ENCODE measurements at regions not wholly inside any gene's neighbourhood (a gene's known extent, or its start where the extent isn't known, plus 50 kb on each side); places are given as distances from the start of the nearest gene placed in this dataset.

DNA sequence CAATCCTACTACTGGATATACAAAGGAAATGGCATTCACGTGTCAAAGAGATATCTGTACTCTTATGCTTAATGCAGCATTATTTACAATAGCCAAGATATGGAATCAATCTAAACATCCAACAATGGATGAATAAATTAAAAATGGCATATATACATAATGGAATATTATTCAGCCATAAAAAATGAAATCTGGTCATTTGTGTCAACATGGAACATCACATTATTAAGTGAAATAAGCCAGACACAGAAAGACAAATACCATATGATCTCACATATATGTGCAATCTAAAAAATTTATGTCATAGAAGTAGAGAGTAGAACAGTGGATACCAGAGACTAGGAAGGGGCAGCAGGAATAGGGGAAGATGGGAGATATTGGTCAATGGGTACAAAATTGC lies 228.8 kb upstream of the TBX3 start:
- intact Hi-C loops (cut with DNase I), result no loop called here
- DNase-seq, result no peak
- ATAC-seq (ENCODE audit: poor library complexity), result no peak

DNA sequence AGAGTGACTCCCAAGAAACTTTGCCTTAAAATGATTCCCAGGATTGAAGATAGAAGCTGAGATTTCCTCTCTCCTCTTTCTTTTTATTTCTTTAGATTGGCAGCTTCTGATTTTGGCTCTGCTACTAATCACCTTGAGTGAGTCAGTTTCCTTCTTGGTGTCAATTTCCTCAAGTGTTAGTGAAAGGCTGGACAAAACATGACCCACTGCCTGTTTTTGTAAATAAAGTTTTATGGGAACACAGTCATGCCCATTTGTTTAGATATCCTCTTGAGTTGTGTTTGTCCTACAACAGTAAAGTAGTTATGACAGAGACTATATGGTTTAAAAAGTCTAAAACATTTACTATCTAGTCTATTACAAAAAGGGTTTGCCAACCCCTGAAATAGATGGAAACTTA lies 227.2 kb upstream of the TBX3 start:
- ATAC-seq (ENCODE audit: poor library complexity), result no peak
- no peak for DNase-seq
- intact Hi-C loops (cut with DNase I), result no loop called here

DNA sequence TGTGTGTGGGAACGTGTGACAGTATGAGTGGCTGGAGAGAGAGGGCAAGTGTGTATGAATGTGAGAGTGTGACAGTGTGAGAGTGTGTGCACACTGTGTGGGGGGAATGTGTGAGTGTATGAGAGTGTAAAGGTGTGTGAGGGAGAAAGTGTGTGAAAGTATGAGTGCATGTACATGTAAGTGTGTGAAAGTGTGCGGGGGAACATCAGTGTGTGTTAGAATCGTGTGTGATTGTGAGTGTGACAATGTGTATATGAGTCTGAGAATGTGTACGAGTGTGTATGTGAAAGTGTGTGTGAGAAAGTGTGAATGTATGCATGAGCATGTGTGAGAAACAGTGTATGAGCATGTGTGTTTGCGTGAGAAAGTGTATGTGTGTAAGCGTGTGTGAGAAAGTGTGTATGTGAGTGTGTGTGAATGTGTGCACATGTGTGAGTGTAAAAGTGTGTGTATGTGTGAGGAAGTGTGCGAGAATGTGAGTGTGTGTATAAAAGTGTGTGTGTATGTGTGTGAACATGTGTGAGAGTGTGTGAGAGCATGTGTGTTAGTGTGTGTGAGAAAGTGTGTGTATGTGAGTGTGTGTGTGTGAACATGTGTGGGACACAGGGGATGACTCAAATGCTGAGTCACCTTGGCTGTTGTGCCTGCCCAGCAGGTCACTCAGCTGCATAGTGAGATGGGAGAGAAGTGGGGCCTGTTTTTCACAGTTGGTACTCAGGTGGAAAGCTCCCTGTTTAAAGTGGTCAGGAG lies 220.5 kb upstream of the TBX3 start:
- ATAC-seq (ENCODE audit: poor library complexity), result no peak
- intact Hi-C loops (cut with DNase I), result no loop called here
- DNase-seq, result no peak

DNA sequence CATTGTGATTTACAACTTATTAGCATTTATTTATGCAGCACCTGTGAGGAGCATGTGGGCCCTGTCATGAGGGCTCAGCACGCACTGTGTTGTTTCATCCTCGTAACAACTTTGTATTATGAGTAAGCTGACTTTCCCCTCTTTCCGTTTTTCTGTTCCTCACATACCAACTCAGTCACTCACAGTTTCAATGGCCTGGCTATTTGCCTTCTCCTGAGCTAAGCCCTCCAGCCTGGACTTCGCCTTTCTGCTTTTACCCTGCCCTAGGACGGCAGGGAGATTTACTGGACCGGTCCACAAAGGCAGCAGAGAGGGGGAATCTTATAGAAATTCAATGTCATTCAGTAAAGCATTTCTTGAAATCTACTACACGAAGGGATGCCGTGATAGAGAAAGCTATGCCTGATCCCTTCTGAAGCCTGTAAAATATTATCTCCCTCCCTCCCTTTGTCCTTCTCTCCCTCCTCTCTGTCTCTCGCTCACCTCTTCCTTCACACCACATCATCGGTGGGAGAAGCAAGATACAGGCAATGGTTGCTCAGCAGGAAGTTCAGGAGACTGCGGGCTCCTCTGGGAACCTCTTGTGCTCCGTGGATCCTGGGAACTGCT lies 219.2 kb upstream of the TBX3 start:
- no peak for ATAC-seq (ENCODE audit: poor library complexity)
- DNase-seq, result no peak
- intact Hi-C loops (cut with DNase I), result no loop called here

DNA sequence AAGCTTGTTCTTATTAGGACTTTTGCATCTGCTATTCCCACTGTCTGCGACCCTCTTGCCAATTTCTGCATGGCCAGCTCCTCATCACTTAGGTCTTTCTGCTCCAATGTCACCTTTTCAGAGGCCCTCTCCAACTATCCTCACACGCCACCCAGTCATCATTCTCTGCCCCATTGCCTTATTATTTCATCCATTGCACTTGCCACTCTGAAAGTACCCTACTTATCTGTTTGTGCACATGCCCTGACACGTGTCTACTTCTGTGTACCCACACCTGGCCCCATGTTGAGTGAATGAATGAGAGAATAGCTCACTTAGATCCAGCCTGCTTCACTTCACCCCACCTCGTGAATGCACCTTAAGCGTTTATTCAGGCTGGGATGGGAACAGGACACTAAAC lies 218.7 kb upstream of the TBX3 start:
- intact Hi-C loops (cut with DNase I), result no loop called here
- DNase-seq, result no peak
- no peak for ATAC-seq (ENCODE audit: poor library complexity)

DNA sequence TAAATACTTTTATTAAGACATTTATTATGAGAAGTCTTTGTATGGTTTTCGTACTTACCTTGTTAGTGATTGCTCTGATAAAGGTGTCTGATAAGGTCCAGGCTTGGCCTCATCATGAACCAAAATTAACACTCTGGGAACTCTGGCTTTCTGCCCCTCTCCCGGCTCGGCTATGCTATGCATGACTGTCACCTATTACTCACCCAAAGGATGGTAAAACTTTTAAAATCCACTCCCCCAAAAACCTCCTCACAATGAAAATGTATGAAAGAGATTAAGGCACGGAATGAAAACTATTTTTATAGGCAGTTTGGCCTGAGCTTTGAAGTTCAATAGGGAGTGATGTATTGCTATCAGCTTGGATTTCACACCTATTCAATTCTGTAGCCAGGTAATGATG lies 217.3 kb upstream of the TBX3 start:
- DNase-seq (no peak), ATAC-seq (ENCODE audit: poor library complexity) (no peak)
- intact Hi-C loops (cut with DNase I), result no loop called here

DNA sequence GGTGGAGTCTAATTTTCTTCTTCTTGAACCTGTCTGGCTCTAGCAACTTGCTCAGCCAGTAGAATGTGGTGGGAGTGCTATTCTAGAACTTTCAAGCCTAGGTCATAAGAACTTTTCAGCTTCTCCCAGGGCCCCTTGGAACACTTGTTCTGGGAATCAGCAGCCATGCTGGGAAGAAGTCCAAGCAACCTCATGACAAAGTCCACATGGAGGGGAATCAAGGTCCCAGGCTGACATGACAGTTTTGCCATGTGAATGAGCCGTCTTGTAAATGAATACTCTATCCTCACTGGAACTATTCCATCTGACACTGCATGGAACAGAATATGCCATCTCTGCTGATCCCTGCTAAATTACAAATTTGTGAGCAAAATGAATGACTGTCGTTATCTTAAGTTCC lies 214.2 kb upstream of the TBX3 start:
- DNase-seq, result no peak
- no peak for ATAC-seq (ENCODE audit: poor library complexity)
- intact Hi-C loops (cut with DNase I), result no loop called here

DNA sequence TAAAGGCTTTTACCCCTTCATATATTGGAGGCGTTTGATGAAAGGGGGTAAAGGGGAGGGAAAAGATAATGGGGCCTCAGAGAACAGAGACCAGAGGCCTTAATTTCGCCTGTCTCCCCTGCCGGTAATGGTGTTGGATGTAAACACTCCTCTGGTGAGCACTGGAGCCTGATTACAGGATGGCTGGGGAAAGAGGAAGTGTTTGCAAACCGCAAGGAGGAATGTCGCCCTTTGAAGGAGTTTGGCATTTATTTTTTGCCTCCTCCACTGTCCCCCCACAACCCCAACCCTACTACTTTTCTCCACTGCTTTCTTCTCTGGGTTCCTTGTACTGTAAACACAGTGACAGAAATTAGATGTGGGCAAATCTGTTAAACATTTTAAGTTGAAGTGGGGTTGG lies 211.9 kb upstream of the TBX3 start:
- no peak for DNase-seq
- intact Hi-C loops (cut with DNase I), result no loop called here
- no peak for ATAC-seq (ENCODE audit: poor library complexity)

DNA sequence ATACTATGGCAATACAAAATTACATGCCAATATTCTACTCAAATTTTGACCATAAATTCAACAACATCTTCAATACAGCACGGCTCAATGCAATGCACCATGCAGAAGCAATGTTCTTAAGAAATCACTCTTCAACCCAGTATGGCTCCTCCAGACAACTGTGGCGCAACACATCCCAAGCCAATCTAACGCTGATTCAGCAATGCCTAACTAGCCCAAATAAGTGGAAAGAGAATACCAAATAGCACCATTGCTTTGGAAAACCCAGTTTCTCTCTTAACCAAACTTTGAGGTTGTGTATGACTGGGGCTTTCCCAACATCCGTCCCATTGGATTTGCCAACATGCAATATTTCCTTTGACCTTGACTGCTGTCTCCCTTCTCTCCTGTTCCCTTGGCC lies 211.1 kb upstream of the TBX3 start:
- intact Hi-C loops (cut with DNase I), result no loop called here
- DNase-seq (no peak), ATAC-seq (ENCODE audit: poor library complexity) (no peak)

DNA sequence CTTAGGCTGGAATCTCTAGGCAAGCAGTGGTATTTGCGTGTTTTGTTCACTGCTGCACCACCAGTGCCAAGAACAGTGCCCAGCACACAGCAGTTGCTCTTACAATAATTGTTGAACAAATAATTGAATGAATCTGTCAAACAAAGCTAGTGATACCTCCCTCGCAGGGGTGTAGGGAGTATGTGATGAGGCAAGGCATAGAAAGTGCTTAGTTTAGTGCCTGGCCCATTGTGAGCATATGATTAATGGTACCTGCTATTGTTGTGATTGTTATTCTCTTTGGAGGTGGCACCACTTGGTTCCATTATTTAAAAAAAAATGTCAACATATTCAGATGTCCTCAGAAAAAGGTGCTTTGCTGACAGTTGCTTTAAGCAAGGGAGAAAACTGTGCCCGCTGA lies 210.1 kb upstream of the TBX3 start:
- no peak for ATAC-seq (ENCODE audit: poor library complexity)
- intact Hi-C loops (cut with DNase I), result no loop called here
- DNase-seq, result no peak

DNA sequence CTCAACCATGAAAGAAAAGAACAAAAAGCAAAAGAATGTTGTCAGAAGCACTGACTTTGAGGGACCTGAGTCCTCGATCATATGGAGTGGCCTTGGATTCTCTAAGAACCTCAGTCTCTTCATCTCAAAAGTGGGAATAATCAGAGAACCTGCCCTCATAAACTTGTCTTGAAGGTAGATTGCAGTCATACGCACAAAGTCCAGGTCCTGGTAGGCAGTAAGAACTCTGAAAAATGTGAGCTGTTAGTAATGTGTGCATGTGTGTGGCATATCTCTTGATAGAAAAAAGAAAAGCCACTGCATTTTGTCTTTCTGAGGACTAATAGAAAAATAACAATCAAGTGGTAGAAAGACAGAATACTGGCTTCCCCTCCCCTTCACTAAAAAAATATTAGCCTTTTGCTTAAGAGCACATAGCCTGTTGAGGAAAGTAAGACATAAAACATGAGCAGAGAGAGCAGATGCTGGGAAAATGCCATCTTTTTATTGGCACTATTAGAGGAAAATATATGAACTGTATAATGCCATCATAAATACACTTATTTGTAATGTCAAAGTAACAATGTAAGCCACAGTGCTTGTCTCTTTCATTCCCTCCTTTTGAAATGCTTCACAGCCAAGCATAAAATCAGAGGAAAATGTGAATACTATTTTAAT lies 205.1 kb upstream of the TBX3 start:
- DNase-seq (no peak), ATAC-seq (ENCODE audit: poor library complexity) (no peak)

DNA sequence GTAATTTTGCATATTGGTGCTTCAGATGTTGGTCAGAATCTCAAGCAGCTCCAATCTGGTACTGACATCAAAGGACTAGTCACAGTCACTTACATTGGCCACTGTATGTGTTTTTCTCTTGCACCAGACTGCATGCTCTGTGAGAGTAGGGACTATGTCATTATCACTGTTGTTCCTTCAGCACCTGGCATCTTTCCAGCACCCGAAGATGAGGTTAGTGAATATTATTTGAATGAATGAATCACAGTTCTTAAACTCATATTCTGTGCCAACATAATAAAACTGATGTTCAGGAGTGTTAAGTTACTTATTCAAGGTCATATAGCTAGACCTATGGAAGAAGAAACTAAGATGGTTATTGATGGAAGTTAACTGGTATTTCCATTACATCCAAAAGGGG lies 204.5 kb upstream of the TBX3 start:
- ATAC-seq (ENCODE audit: poor library complexity) (no peak), DNase-seq (no peak)
- intact Hi-C loops (cut with DNase I), result no loop called here

More for the DNA sequence above, 205.1 kb upstream of the TBX3 start:
- intact Hi-C loops (cut with DNase I), result no loop called here

DNA sequence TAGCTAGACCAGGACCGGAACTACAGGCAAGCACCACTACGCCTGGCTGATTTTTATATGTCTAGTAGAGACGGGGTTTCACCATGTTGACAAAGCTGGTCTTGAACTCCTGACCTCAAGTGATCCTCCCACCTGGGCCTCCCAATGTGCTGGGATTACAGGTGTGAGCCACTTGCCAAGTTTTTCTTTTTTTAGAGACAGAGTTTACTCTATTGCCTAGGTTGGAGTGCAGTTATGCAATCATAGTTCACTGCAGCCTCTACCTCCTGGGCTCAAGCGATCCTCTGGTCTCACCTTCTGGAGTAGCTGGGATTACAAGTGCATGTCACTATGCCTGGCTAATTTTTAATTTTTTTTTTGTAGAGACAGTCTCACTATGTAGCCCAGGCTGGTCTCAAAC lies 201.5 kb upstream of the TBX3 start:
- ATAC-seq (ENCODE audit: poor library complexity), result no peak
- DNase-seq, result no peak
- intact Hi-C loops (cut with DNase I), result no loop called here

DNA sequence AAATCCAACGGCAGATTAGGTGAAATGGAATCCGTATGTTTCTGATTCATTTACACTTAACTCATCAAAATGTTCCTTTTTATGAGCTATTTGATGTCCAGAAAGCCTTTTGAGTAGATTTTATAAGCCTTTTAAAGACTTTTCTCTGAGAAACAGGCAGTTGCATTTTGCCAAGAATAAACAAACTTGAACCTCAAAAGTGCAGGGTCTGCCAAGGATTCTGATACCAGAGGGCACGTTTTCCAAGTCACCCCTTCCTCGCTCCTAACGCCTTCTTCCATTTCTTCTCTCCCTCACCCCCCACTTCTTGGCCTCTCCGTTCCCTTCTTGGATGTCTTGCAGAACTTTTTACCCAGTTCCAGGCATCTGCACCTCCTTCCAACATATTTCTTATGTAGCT lies 200.6 kb upstream of the TBX3 start:
- intact Hi-C loops (cut with DNase I), result no loop called here
- DNase-seq, result no peak
- no peak for ATAC-seq (ENCODE audit: poor library complexity)

DNA sequence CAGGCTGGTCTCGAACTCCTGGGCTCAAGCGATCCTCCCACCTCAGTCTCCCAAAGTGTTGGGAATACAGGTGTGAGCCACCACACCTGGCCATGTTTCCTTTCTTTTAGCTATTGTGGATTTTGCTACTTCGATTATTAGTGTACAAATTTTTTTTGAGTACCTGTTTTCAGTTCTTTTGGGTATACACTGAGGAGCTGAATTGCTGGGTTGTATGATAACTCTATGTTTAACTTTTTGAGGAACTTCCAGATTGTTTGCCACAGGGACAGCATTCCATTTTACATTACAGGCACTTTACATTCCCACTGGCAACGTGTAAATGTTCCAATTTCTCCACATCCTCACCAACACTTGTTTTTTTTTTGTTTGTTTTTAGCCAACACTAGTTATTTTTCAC lies 198.1 kb upstream of the TBX3 start:
- no peak for ATAC-seq (ENCODE audit: poor library complexity)
- DNase-seq, result no peak
- intact Hi-C loops (cut with DNase I), result no loop called here

DNA sequence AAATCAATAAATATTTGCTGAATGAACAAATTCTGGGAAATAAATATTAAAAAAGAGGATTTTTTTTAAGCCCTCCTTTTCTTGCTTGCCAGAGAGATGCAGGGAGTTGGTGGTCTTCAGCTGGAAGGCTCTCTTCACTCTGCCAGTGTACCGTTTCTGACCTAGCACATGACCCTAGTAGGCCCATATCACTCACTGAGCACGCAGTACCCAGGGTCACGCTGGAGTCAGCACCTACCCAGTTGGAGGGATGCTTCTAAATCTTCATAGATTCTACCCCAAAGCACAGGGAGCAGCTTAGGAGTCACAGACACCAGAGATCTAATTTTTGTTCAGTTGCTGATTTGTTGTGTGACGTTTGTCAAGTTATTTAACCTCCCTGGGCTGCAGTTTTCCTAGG lies 195.4 kb upstream of the TBX3 start:
- ATAC-seq (ENCODE audit: poor library complexity) (no peak), DNase-seq (no peak)
- intact Hi-C loops (cut with DNase I), result no loop called here

DNA sequence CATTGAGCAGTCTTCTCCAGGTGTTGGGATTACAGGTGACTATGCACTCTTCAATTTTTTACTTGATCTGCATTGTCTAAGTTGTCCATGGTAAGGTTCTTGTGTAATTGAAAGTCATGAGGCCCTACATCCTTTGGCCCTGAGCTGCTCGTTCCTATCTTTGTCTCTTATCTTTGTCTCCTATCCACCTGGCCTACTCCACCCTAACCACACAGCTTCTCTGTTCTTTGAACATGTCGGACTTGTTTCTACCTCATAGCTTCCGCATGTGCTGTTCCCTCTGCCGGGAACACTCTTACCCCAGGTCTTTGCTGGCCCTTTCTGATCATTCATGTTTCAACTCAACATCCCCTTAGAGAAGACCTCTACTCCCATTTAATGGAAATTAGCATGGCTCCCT lies 194.8 kb upstream of the TBX3 start:
- intact Hi-C loops (cut with DNase I), result no loop called here

DNA sequence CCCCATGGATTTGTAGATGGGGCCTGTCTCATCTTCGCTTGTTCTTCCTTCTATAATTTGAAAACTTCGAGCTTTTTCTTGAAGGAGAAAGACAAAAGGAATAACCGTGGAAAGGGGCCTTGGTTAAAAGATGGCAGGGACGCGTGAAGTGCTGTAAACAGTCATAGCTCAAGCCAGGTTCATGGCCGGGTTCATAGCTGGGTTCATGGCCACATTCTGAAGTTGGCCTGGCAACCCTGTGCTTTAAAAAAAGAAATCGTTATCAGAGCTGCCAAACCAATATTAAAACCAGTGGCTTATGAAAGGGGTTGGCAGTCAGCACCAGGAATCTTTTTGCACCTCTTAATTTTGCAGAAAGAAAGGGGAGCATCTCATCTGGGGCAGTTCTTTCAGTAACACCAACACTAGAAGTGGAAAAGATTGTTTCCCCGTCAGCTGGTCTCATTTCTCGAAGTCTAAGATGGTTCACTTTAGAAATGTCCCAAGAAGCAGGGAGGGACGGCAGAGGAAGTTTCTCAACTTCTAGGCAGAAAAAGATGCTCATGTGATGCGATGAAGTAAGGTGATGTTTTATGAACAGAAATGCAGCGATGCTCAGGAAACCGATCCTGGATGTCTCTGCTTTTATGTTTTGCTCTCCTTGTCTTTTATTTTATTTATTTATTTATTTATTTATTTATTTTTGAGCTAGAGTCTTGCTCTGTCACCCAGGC lies 193.1 kb upstream of the TBX3 start:
- intact Hi-C loops (cut with DNase I), result no loop called here
- ATAC-seq (ENCODE audit: poor library complexity), result no peak
- no peak for DNase-seq

More for the DNA sequence above, 194.8 kb upstream of the TBX3 start:
- ATAC-seq (ENCODE audit: poor library complexity) (no peak), DNase-seq (no peak)

DNA sequence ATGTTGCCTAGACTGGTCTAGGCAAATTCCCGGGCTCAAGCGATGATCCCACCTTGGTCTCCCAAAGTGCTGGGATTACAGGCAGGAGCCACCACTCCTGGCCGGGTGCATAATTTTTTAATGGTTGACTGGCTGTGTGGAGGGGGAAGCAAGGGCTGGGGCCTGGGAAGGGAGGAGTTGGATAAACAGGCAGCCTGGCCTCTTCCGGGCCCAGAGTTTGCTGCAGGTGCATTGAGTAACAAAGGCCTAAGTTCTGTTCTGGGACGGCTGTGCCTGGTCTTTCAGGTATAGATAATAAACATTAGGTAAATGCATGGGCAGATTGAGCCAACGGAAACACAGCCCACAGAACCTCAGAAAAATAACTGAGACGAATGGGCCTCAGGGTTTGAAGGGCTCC lies 191.3 kb upstream of the TBX3 start:
- intact Hi-C loops (cut with DNase I), result no loop called here
- ATAC-seq (ENCODE audit: poor library complexity) (no peak), DNase-seq (no peak)

DNA sequence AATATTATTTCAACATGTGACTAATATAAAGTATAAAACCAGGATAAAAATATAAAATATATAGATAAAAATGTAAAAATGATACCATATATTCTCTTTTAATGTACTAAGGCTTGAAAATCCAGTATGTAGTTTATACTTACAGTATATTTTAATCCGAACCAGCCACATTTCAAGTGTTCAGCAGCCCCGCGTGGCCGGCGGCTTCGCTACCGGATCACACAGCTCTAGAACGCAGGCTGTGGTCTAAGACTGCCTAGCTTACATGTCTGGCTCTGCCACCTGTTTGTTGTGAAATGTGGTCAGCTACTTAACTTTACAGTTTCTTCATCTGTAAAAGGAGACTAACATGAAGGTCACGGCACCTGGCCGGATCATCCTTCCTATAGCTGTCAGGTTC lies 189.7 kb upstream of the TBX3 start:
- no peak for ATAC-seq (ENCODE audit: poor library complexity)

More for the DNA sequence above, 189.7 kb upstream of the TBX3 start:
- no peak for DNase-seq
- intact Hi-C loops (cut with DNase I), result no loop called here
